Tibial nerve (tissue), 4 donors: ENCODE measurements at regions not wholly inside any gene's neighbourhood (a gene's known extent, or its start where the extent isn't known, plus 50 kb on each side); places are given as distances from the start of the nearest gene placed in this dataset.

Experiments used
- CTCF ChIP-seq, 5 experiments: fragments of 200-600 bp in 3 of 5; fragments of 450-650 bp in 2 of 5; sonication (generic) in 3 of 5; IDR thresholded peaks; one replicate each; pipeline ENCODE4 v1.5.1; 2016 to 2019; ENCODE audit warnings: antibody characterized with exemption in 5 of 5, mild to moderate bottlenecking in 3 of 5, moderate library complexity in 2 of 5
- EP300 ChIP-seq, 2 donors: sonication (generic); formaldehyde crosslinking; IDR thresholded peaks; one replicate each; pipeline ENCODE4 v1.6.1; 2017; ENCODE audit warnings: antibody characterized with exemption in 2 of 2, mild to moderate bottlenecking in 1 of 2
- POLR2A ChIP-seq, 2 donors: fragments of 450-650 bp; IDR thresholded peaks; one replicate each; pipeline ENCODE4 v1.6.1; 2017; ENCODE audit warnings: antibody characterized with exemption in 2 of 2, mild to moderate bottlenecking in 2 of 2, moderate library complexity in 2 of 2

GRCh38 chr5:42037379-42037932 is 112.4 kb downstream of the FBXO4 start:
- TF ChIP-seq CTCF (IDR thresholded peaks at IDR 0.05) (no peak), POLR2A (IDR thresholded peaks at IDR 0.05) (no peak), EP300 (IDR thresholded peaks at IDR 0.05) (no peak)
